ENCODE measurements at regions not wholly inside any gene's neighbourhood (a gene's known extent, or its start where the extent isn't known, plus 50 kb on each side); places are given as distances from the start of the nearest gene placed in this dataset.

GRCh38 chr4:138658518-138658917 is 357.1 kb upstream of the NOCT start:
- Histone ChIP-seq H3K36me3 (no peaks in the 10 kb centered on the region), H3K4me3 (no peak overlapping the region), H3K4me1 (replicated peaks) (no peaks in the 10 kb centered on the region), H3K27ac (no peak overlapping the region), H3K27me3 (replicated peaks; ENCODE audit: insufficient read depth) (no peaks in the 10 kb centered on the region), H3K9me3 (no peaks in the 10 kb centered on the region)
- no peak for DNase-seq (ENCODE audit: low spot score)
- WGBS: 41% methylated on average over 2 of the region's 2 CpGs
- TF ChIP-seq POLR2AphosphoS5 (IDR thresholded peaks at IDR 0.05) (no peak), POLR2A (IDR thresholded peaks at IDR 0.05) (no peak), CTCF (IDR thresholded peaks at IDR 0.05) (no peak)
- intact Hi-C loops (cut with DNase I): no loop called here

- H3K4me1 ChIP-seq (replicated peaks): no peaks in the 10 kb centered on the region
- no peak for TF ChIP-seq POLR2AphosphoS5 (IDR thresholded peaks at IDR 0.05)
- no peaks in the 10 kb centered on the region for H3K9me3 ChIP-seq
- WGBS: 85% methylated on average over 3 of the region's 3 CpGs
- no peak for DNase-seq (ENCODE audit: low spot score)
- H3K36me3 ChIP-seq: no peaks in the 10 kb centered on the region
- H3K27me3 ChIP-seq (replicated peaks; ENCODE audit: insufficient read depth): no peaks in the 10 kb centered on the region
- H3K27ac ChIP-seq: no peak overlapping the region
- intact Hi-C loops (cut with DNase I): no loop called here
- H3K4me3 ChIP-seq: no peak overlapping the region
These were observed 358.6 kb upstream of the NOCT start for GRCh38 chr4:138656990-138657389.

GRCh38 chr4:138655985-138656384 is 359.6 kb upstream of the NOCT start:
- H3K27ac ChIP-seq: no peak overlapping the region
- 84% methylated on average over 3 of the region's 3 CpGs for WGBS
- no peak overlapping the region for H3K4me3 ChIP-seq
- H3K9me3 ChIP-seq: no peaks in the 10 kb centered on the region
- DNase-seq (ENCODE audit: low spot score): no peak
- H3K4me1 ChIP-seq (replicated peaks): no peaks in the 10 kb centered on the region
- intact Hi-C loops (cut with DNase I): no loop called here
- no peak for TF ChIP-seq CTCF (IDR thresholded peaks at IDR 0.05)
- no peak for TF ChIP-seq POLR2A (IDR thresholded peaks at IDR 0.05)
- TF ChIP-seq POLR2AphosphoS5 (IDR thresholded peaks at IDR 0.05): no peak
- no peaks in the 10 kb centered on the region for H3K27me3 ChIP-seq (replicated peaks; ENCODE audit: insufficient read depth)
- no peaks in the 10 kb centered on the region for H3K36me3 ChIP-seq

GRCh38 chr4:138655286-138655685 is 360.3 kb upstream of the NOCT start:
- Histone ChIP-seq H3K4me1 (replicated peaks) (no peaks in the 10 kb centered on the region), H3K4me3 (no peak overlapping the region), H3K36me3 (no peaks in the 10 kb centered on the region), H3K27ac (no peak overlapping the region), H3K27me3 (replicated peaks; ENCODE audit: insufficient read depth) (no peaks in the 10 kb centered on the region), H3K9me3 (no peaks in the 10 kb centered on the region)
- WGBS: 53% methylated on average over 1 of the region's 1 CpG
- intact Hi-C loops (cut with DNase I): no loop called here
- TF ChIP-seq POLR2AphosphoS5 (IDR thresholded peaks at IDR 0.05) (peak; percentile 42), POLR2A (IDR thresholded peaks at IDR 0.05) (no peak), CTCF (IDR thresholded peaks at IDR 0.05) (no peak)
- peak; percentile 21 for DNase-seq (ENCODE audit: low spot score)

GRCh38 chr4:138650929-138651448 is 364.6 kb upstream of the NOCT start:
- H3K27ac ChIP-seq: no peak overlapping the region
- no peaks in the 10 kb centered on the region for H3K27me3 ChIP-seq (replicated peaks; ENCODE audit: insufficient read depth)
- WGBS: 67% methylated on average over 2 of the region's 2 CpGs
- no peaks in the 10 kb centered on the region for H3K9me3 ChIP-seq
- intact Hi-C loops (cut with DNase I): no loop called here
- TF ChIP-seq POLR2A (IDR thresholded peaks at IDR 0.05): no peak
- no peak for TF ChIP-seq CTCF (IDR thresholded peaks at IDR 0.05)
- no peak for TF ChIP-seq POLR2AphosphoS5 (IDR thresholded peaks at IDR 0.05)
- H3K4me1 ChIP-seq (replicated peaks): no peaks in the 10 kb centered on the region
- no peak for DNase-seq (ENCODE audit: low spot score)
- H3K4me3 ChIP-seq: no peak overlapping the region
- H3K36me3 ChIP-seq: no peaks in the 10 kb centered on the region
